NB4 (cell line): ENCODE measurements at regions not wholly inside any gene's neighbourhood (a gene's known extent, or its start where the extent isn't known, plus 50 kb on each side); places are given as distances from the start of the nearest gene placed in this dataset.

ENCODE experiments used
- MAX ChIP-seq: IDR thresholded peaks from 2 replicates; pipeline ENCODE4 v1.6.1; 2011; ENCODE audit warnings: low read depth, low read length
- MYC ChIP-seq: IDR thresholded peaks from 2 replicates; pipeline ENCODE4 v1.6.1; 2011; ENCODE audit warnings: low read depth, low read length
- POLR2A ChIP-seq: IDR thresholded peaks from 2 replicates; pipeline ENCODE4 v1.6.1; 2011; ENCODE audit warnings: mild to moderate bottlenecking; ENCODE audit not compliant: insufficient read length; ENCODE audit errors: extremely low read depth
- TF ChIP-seq, protein P1 (sequence below): IDR thresholded peaks from one replicate; pipeline ENCODE4 v1.5.1; 2012; ENCODE audit warnings: low read depth, low read length

- TF ChIP-seq, protein P1, sequence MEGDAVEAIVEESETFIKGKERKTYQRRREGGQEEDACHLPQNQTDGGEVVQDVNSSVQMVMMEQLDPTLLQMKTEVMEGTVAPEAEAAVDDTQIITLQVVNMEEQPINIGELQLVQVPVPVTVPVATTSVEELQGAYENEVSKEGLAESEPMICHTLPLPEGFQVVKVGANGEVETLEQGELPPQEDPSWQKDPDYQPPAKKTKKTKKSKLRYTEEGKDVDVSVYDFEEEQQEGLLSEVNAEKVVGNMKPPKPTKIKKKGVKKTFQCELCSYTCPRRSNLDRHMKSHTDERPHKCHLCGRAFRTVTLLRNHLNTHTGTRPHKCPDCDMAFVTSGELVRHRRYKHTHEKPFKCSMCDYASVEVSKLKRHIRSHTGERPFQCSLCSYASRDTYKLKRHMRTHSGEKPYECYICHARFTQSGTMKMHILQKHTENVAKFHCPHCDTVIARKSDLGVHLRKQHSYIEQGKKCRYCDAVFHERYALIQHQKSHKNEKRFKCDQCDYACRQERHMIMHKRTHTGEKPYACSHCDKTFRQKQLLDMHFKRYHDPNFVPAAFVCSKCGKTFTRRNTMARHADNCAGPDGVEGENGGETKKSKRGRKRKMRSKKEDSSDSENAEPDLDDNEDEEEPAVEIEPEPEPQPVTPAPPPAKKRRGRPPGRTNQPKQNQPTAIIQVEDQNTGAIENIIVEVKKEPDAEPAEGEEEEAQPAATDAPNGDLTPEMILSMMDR: no peak
- TF ChIP-seq POLR2A: no peak
- TF ChIP-seq MAX: no peak
- no peak for TF ChIP-seq MYC
These were observed 448.0 kb upstream of the FBXO33 start for GRCh38 chr14:39880106-39880695.
